GM12865 (cell line): ENCODE measurements at regions not wholly inside any gene's neighbourhood (a gene's known extent, or its start where the extent isn't known, plus 50 kb on each side); places are given as distances from the start of the nearest gene placed in this dataset.

ENCODE experiments used
- DNase-seq: peaks from one replicate; pipeline ENCODE4 v3.0.0; 2010; ENCODE audit warnings: low read depth
- H3K4me3 ChIP-seq: 2 replicates; pipeline ENCODE4 v1.5.1; 2011; ENCODE audit warnings: mild to moderate bottlenecking, low read depth, low read length, control low read depth
- CTCF ChIP-seq: IDR thresholded peaks from 2 replicates; pipeline ENCODE4 v1.5.1; 2011; ENCODE audit warnings: low read length, control low read depth, low read depth, inconsistent platforms; ENCODE audit not compliant: insufficient read depth; ENCODE audit errors: missing control alignments

- H3K4me3 ChIP-seq = peak overlapping the region; percentile 36
- peak; percentile 62 for DNase-seq
- TF ChIP-seq CTCF = peak; percentile 72
Measured at GRCh38 chr6:137944793-137945498, 77.9 kb downstream of the TNFAIP3 start.

GRCh38 chr6:137949686-137950390 lies 82.8 kb downstream of the TNFAIP3 start:
- TF ChIP-seq CTCF = no peak
- DNase-seq = peak; percentile 72
- peak overlapping the region; percentile 12; the same call in 1 of the 2 replicates for H3K4me3 ChIP-seq

GRCh38 chr6:137950581-137950980 lies 83.5 kb downstream of the TNFAIP3 start:
- no peak for TF ChIP-seq CTCF
- H3K4me3 ChIP-seq = no peak overlapping the region
- peak; percentile 56 for DNase-seq

DNA sequence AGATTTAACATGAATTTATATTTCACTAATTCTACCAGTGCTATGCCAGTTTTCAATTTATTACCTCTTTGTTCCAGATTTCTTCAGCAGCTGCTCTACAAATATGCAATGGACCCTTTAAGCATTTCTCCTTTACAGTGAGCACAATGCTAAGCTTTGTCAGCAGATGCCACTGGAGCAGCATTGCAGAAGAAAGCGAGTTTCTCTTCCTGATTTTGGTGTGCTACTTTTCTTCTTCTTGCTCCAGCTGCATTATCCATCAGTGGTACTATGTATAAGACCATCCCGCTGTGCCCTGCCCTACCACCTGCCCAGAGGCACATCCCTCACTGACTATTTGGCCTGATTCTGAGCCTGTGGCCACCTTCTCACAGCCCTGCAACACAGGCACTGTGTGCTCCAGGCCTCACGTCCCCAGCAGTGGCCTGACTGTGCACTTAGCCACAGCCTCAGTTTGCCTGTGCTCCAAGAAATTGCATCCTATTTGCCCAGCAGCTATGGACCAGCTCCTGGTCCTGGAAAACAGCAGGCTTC lies 84.1 kb downstream of the TNFAIP3 start:
- H3K4me3 ChIP-seq = no peak overlapping the region
- TF ChIP-seq CTCF = peak; percentile 30
- peak; percentile 55 for DNase-seq

DNA sequence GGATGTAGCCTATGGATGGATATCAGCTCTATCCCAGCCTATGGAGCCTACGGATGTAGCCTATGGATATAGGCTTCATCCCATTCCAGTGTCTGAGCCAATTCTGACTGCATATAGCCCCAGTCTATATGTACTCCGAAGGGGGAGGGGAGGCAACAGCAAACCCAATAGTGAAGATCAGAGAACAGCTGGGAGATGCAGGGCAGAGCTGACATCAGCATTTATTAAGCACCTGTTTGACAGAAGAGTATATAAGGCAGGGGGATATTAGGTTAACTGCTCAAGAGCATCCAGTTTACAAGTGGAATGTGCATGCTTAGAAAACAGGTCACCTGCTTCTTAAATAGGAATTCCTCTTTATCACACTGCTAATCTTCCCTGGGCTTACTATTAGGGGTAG lies 85.2 kb downstream of the TNFAIP3 start:
- TF ChIP-seq CTCF = no peak
- DNase-seq = no peak

DNA sequence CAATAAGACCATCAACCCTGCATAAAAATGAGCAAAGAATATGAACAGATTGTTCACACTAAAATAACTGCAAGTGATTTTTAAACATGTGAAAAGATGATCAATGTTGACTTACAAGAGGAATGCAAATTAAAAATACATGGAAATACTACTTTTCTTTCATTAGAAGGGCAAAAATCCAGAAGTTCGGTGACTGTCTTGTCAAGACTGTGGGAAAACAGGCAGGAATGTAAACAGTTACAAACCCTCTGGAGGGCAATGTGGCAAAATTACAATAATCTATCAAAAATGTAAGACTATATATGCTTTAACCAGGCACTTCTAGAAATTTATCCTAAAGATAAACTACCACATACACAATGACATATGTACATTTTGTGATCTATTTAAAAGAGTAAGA lies 86.7 kb downstream of the TNFAIP3 start:
- no peak for TF ChIP-seq CTCF
- no peak overlapping the region for H3K4me3 ChIP-seq
- no peak for DNase-seq

More for the DNA sequence above, 85.2 kb downstream of the TNFAIP3 start:
- H3K4me3 ChIP-seq = no peak overlapping the region
